ENCODE measurements at regions not wholly inside any gene's neighbourhood (a gene's known extent, or its start where the extent isn't known, plus 50 kb on each side); places are given as distances from the start of the nearest gene placed in this dataset.

GRCh38 chr2:123912171-123912570 lies 112.9 kb upstream of the CNTNAP5 start:
- H3K4me1 ChIP-seq (ENCODE audit: control insufficient read depth in 2 of 3, insufficient read depth in 2 of 3, low read depth in 1 of 3, low read length in 3 of 3) = no peaks in the 10 kb centered on the region
- no peak overlapping the region for H3K9ac ChIP-seq (ENCODE audit: low read length in 3 of 3)
- H3K27me3 ChIP-seq (ENCODE audit: control insufficient read depth, insufficient read depth, low read length) = no peaks in the 10 kb centered on the region
- no peak for TF ChIP-seq CTCF (IDR thresholded peaks at IDR 0.05; ENCODE audit: borderline replicate concordance, extremely low read depth, insufficient read depth)
- H3K9me3 ChIP-seq (ENCODE audit: control insufficient read depth in 2 of 3, insufficient read depth in 1 of 3, low read length in 3 of 3) = no peaks in the 10 kb centered on the region
- no peaks in the 10 kb centered on the region for H3K36me3 ChIP-seq (ENCODE audit: control insufficient read depth in 2 of 3, insufficient read depth in 3 of 3, low read length in 3 of 3)
- DNase-seq = no peak
- H3K27ac ChIP-seq (ENCODE audit: low read depth in 2 of 2, low read length in 2 of 2) = no peak overlapping the region
- intact Hi-C loops (cut with DNase I) = no loop called here
- no peak for FAIRE-seq
- H3K4me3 ChIP-seq (ENCODE audit: low read length in 3 of 3) = no peak overlapping the region

- Histone ChIP-seq H3K4me1 (ENCODE audit: control insufficient read depth in 2 of 3, insufficient read depth in 2 of 3, low read depth in 1 of 3, low read length in 3 of 3) (no peaks in the 10 kb centered on the region), H3K27me3 (ENCODE audit: control insufficient read depth, insufficient read depth, low read length) (no peaks in the 10 kb centered on the region), H3K9ac (ENCODE audit: low read length in 3 of 3) (no peak overlapping the region), H3K27ac (ENCODE audit: low read depth in 2 of 2, low read length in 2 of 2) (no peak overlapping the region), H3K36me3 (ENCODE audit: control insufficient read depth in 2 of 3, insufficient read depth in 3 of 3, low read length in 3 of 3) (no peaks in the 10 kb centered on the region), H3K4me3 (ENCODE audit: low read length in 3 of 3) (no peak overlapping the region), H3K9me3 (ENCODE audit: control insufficient read depth in 2 of 3, insufficient read depth in 1 of 3, low read length in 3 of 3) (no peaks in the 10 kb centered on the region)
- DNase-seq (no peak), FAIRE-seq (no peak)
- intact Hi-C loops (cut with DNase I) = no loop called here
- no peak for TF ChIP-seq CTCF (IDR thresholded peaks at IDR 0.05; ENCODE audit: borderline replicate concordance, extremely low read depth, insufficient read depth)
Observed at GRCh38 chr2:123913143-123913735, 111.8 kb upstream of the CNTNAP5 start.

- FAIRE-seq (no peak), DNase-seq (no peak)
- intact Hi-C loops (cut with DNase I) = no loop called here
- H3K4me3 ChIP-seq (ENCODE audit: low read length in 3 of 3) = no peak overlapping the region
- H3K27ac ChIP-seq (ENCODE audit: low read depth in 2 of 2, low read length in 2 of 2) = no peak overlapping the region
- H3K4me1 ChIP-seq (ENCODE audit: control insufficient read depth in 2 of 3, insufficient read depth in 2 of 3, low read depth in 1 of 3, low read length in 3 of 3) = no peaks in the 10 kb centered on the region
- H3K36me3 ChIP-seq (ENCODE audit: control insufficient read depth in 2 of 3, insufficient read depth in 3 of 3, low read length in 3 of 3) = no peaks in the 10 kb centered on the region
- no peaks in the 10 kb centered on the region for H3K27me3 ChIP-seq (ENCODE audit: control insufficient read depth, insufficient read depth, low read length)
- H3K9ac ChIP-seq (ENCODE audit: low read length in 3 of 3) = no peak overlapping the region
- TF ChIP-seq CTCF (IDR thresholded peaks at IDR 0.05; ENCODE audit: borderline replicate concordance, extremely low read depth, insufficient read depth) = no peak
- no peaks in the 10 kb centered on the region for H3K9me3 ChIP-seq (ENCODE audit: control insufficient read depth in 2 of 3, insufficient read depth in 1 of 3, low read length in 3 of 3)
Observed at GRCh38 chr2:123915380-123915779, 109.7 kb upstream of the CNTNAP5 start.

GRCh38 chr2:123916051-123916450 lies 109.0 kb upstream of the CNTNAP5 start:
- intact Hi-C loops (cut with DNase I) = no loop called here
- no peak for FAIRE-seq
- TF ChIP-seq CTCF (IDR thresholded peaks at IDR 0.05; ENCODE audit: borderline replicate concordance, extremely low read depth, insufficient read depth) = no peak
- no peak for DNase-seq
- Histone ChIP-seq H3K9me3 (ENCODE audit: control insufficient read depth in 2 of 3, insufficient read depth in 1 of 3, low read length in 3 of 3) (no peaks in the 10 kb centered on the region), H3K4me1 (ENCODE audit: control insufficient read depth in 2 of 3, insufficient read depth in 2 of 3, low read depth in 1 of 3, low read length in 3 of 3) (no peaks in the 10 kb centered on the region), H3K4me3 (ENCODE audit: low read length in 3 of 3) (no peak overlapping the region), H3K27me3 (ENCODE audit: control insufficient read depth, insufficient read depth, low read length) (no peaks in the 10 kb centered on the region), H3K27ac (ENCODE audit: low read depth in 2 of 2, low read length in 2 of 2) (no peak overlapping the region), H3K9ac (ENCODE audit: low read length in 3 of 3) (no peak overlapping the region), H3K36me3 (ENCODE audit: control insufficient read depth in 2 of 3, insufficient read depth in 3 of 3, low read length in 3 of 3) (no peaks in the 10 kb centered on the region)
